Neural cell (in vitro differentiated cells): ENCODE measurements at regions not wholly inside any gene's neighbourhood (a gene's known extent, or its start where the extent isn't known, plus 50 kb on each side); places are given as distances from the start of the nearest gene placed in this dataset.

Experiments used
- H2AFZ ChIP-seq: fragments of 200-600, 300-800 bp; sonication (generic), shearing (Covaris generic); 2 replicates; pipeline ENCODE4 v1.6.0; 2014; ENCODE audit warnings: low read depth, mild to moderate bottlenecking, antibody characterized with exemption, low read length, moderate library complexity
- H3F3A ChIP-seq: fragments of 200-600 bp; shearing (Covaris generic); 2 replicates; pipeline ENCODE4 v1.6.1; 2016; ENCODE audit warnings: mild to moderate bottlenecking, moderate library complexity, mixed read lengths, antibody characterized with exemption, low read length; ENCODE audit not compliant: insufficient read depth, poor library complexity, severe bottlenecking
- H3K27ac ChIP-seq: fragments of 200-600, 300-800 bp; sonication (generic), shearing (Covaris generic); 2 replicates; pipeline ENCODE4 v1.5.1; 2014; ENCODE audit warnings: mild to moderate bottlenecking, low read length, moderate library complexity
- H3K27me3 ChIP-seq: fragments of 300-800, 200-600 bp; sonication (generic), shearing (Covaris generic); 2 replicates; pipeline ENCODE4 v1.6.0; 2014; ENCODE audit warnings: mild to moderate bottlenecking, low read depth, low read length, moderate library complexity; ENCODE audit not compliant: insufficient read depth
- H3K36me3 ChIP-seq: fragments of 300-800, 200-600 bp; sonication (generic), shearing (Covaris generic); 2 replicates; pipeline ENCODE4 v1.5.1; 2014; ENCODE audit warnings: mild to moderate bottlenecking, antibody characterized with exemption, low read length, moderate library complexity; ENCODE audit not compliant: insufficient read depth
- H3K4me2 ChIP-seq: fragments of 300-800, 200-600 bp; sonication (generic), shearing (Covaris generic); 2 replicates; pipeline ENCODE4 v1.6.0; 2014; ENCODE audit warnings: mild to moderate bottlenecking, low read length
- H3K4me3 ChIP-seq: fragments of 300-800, 200-600 bp; sonication (generic), shearing (Covaris generic); 2 replicates; pipeline ENCODE4 v1.5.1; 2014; ENCODE audit warnings: mild to moderate bottlenecking, low read length, moderate library complexity
- H3K79me2 ChIP-seq: fragments of 200-600 bp; shearing (Covaris generic); replicated peaks from 2 replicates; pipeline ENCODE4 v1.6.0; 2014; ENCODE audit warnings: mild to moderate bottlenecking, low read length, moderate library complexity; ENCODE audit not compliant: insufficient read depth
- H3K9ac ChIP-seq: fragments of 300-800, 200-600 bp; sonication (generic), shearing (Covaris generic); 2 replicates; pipeline ENCODE4 v1.6.1; 2016; ENCODE audit warnings: mild to moderate bottlenecking, low read length, mixed read lengths
- H3K9me2 ChIP-seq: fragments of 200-600 bp; shearing (Covaris generic); 2 replicates; pipeline ENCODE4 v1.6.1; 2016; ENCODE audit warnings: mild to moderate bottlenecking, low read length, mixed read lengths; ENCODE audit not compliant: insufficient read depth
- H3K9me3 ChIP-seq: fragments of 200-600, 300-800 bp; sonication (generic), shearing (Covaris generic); 2 replicates; pipeline ENCODE4 v1.6.1; 2016; ENCODE audit warnings: mild to moderate bottlenecking, mixed run types, low read length, moderate library complexity, mixed read lengths
- H4K20me1 ChIP-seq: fragments of 200-600 bp; shearing (Covaris generic); 2 replicates; pipeline ENCODE4 v1.6.1; 2016; ENCODE audit warnings: mild to moderate bottlenecking, mixed run types; ENCODE audit not compliant: insufficient read depth
- EP300 ChIP-seq: fragments of 450-650 bp; conservative IDR thresholded peaks from 2 replicates; pipeline ENCODE4 v1.6.1; 2014; ENCODE audit warnings: antibody characterized with exemption, mild to moderate bottlenecking, moderate library complexity; ENCODE audit not compliant: poor library complexity, severe bottlenecking
- EZH2 ChIP-seq: fragments of 200-600, 300-800 bp; shearing (Covaris generic), sonication (generic); IDR thresholded peaks from 2 replicates; pipeline ENCODE4 v1.6.1; 2014; ENCODE audit warnings: antibody characterized with exemption, low read length, borderline replicate concordance, mild to moderate bottlenecking; ENCODE audit not compliant: insufficient read depth, poor library complexity, severe bottlenecking
- MXI1 ChIP-seq: fragments of 450-650 bp; conservative IDR thresholded peaks from 2 replicates; pipeline ENCODE4 v1.6.1; 2014; ENCODE audit warnings: antibody characterized with exemption, mild to moderate bottlenecking; ENCODE audit not compliant: poor library complexity, severe bottlenecking
- POLR2AphosphoS5 ChIP-seq: IDR thresholded peaks from 2 replicates; pipeline ENCODE4 v1.6.1; 2012
- RAD21 ChIP-seq: fragments of 450-650 bp; conservative IDR thresholded peaks from 2 replicates; pipeline ENCODE4 v1.6.1; 2014; ENCODE audit warnings: antibody characterized with exemption, mild to moderate bottlenecking, moderate library complexity
- REST ChIP-seq: IDR thresholded peaks from 2 replicates; pipeline ENCODE4 v1.6.1; 2012; ENCODE audit warnings: borderline replicate concordance
- SMC3 ChIP-seq: fragments of 450-650 bp; conservative IDR thresholded peaks from 2 replicates; pipeline ENCODE4 v1.6.1; 2014; ENCODE audit warnings: antibody characterized with exemption, mild to moderate bottlenecking, moderate library complexity; ENCODE audit not compliant: poor library complexity
- TAF1 ChIP-seq: IDR thresholded peaks from 2 replicates; pipeline ENCODE4 v1.6.1; 2012; ENCODE audit warnings: low read depth
- TF ChIP-seq, protein P1 (sequence below): fragments of 450-650 bp; IDR thresholded peaks from 2 replicates; pipeline ENCODE4 v1.5.1; 2014; ENCODE audit warnings: antibody characterized with exemption, mild to moderate bottlenecking, moderate library complexity; ENCODE audit not compliant: poor library complexity, severe bottlenecking

GRCh38 chr9:81445331-81445921, 243.9 kb downstream of the TLE1 start:
- H3F3A ChIP-seq = no peaks in the 10 kb centered on the region

GRCh38 chr9:81431641-81432040, 257.7 kb downstream of the TLE1 start:
- no peaks in the 10 kb centered on the region for H3K79me2 ChIP-seq
- TF ChIP-seq REST (no peak), POLR2AphosphoS5 (no peak), SMC3 (no peak), RAD21 (no peak), TAF1 (no peak), EP300 (no peak), EZH2 (no peak), MXI1 (no peak)

More at GRCh38 chr9:81445331-81445921, 243.9 kb downstream of the TLE1 start:
- H3K27ac ChIP-seq = no peak overlapping the region
- H3K27me3 ChIP-seq = no peaks in the 10 kb centered on the region
- H3K9ac ChIP-seq = no peak overlapping the region
- no peaks in the 10 kb centered on the region for H3K79me2 ChIP-seq
- TF ChIP-seq SMC3 (no peak), MXI1 (no peak), POLR2AphosphoS5 (no peak), REST (no peak), RAD21 (no peak), TAF1 (no peak), EP300 (no peak), EZH2 (no peak)
- TF ChIP-seq, protein P1, sequence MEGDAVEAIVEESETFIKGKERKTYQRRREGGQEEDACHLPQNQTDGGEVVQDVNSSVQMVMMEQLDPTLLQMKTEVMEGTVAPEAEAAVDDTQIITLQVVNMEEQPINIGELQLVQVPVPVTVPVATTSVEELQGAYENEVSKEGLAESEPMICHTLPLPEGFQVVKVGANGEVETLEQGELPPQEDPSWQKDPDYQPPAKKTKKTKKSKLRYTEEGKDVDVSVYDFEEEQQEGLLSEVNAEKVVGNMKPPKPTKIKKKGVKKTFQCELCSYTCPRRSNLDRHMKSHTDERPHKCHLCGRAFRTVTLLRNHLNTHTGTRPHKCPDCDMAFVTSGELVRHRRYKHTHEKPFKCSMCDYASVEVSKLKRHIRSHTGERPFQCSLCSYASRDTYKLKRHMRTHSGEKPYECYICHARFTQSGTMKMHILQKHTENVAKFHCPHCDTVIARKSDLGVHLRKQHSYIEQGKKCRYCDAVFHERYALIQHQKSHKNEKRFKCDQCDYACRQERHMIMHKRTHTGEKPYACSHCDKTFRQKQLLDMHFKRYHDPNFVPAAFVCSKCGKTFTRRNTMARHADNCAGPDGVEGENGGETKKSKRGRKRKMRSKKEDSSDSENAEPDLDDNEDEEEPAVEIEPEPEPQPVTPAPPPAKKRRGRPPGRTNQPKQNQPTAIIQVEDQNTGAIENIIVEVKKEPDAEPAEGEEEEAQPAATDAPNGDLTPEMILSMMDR = no peak
- no peak overlapping the region for H3K4me2 ChIP-seq
- H4K20me1 ChIP-seq = no peaks in the 10 kb centered on the region
- no peak overlapping the region for H2AFZ ChIP-seq
- no peaks in the 10 kb centered on the region for H3K9me3 ChIP-seq
- H3K4me3 ChIP-seq = no peak overlapping the region
- H3K9me2 ChIP-seq = no peaks in the 10 kb centered on the region
- H3K36me3 ChIP-seq = no peaks in the 10 kb centered on the region

More at GRCh38 chr9:81431641-81432040, 257.7 kb downstream of the TLE1 start:
- Histone ChIP-seq H3K27me3 (no peaks in the 10 kb centered on the region), H3K9ac (no peak overlapping the region), H3K4me3 (no peak overlapping the region), H3K9me2 (no peaks in the 10 kb centered on the region), H3K27ac (no peak overlapping the region), H3K4me2 (no peak overlapping the region), H4K20me1 (no peaks in the 10 kb centered on the region), H3K9me3 (no peaks in the 10 kb centered on the region), H2AFZ (no peak overlapping the region), H3K36me3 (no peaks in the 10 kb centered on the region), H3F3A (no peaks in the 10 kb centered on the region)
